ENCODE measurements at regions not wholly inside any gene's neighbourhood (a gene's known extent, or its start where the extent isn't known, plus 50 kb on each side); places are given as distances from the start of the nearest gene placed in this dataset.

GRCh38 chr13:97057176-97057575 lies 62.9 kb upstream of the OXGR1 start:
- DNase-seq (ENCODE audit: low spot score): no peak

GRCh38 chr13:97058391-97058790 lies 64.1 kb upstream of the OXGR1 start:
- DNase-seq (ENCODE audit: low spot score): no peak

- DNase-seq (ENCODE audit: low spot score): no peak
These were observed 64.7 kb upstream of the OXGR1 start for GRCh38 chr13:97058926-97059325.

- DNase-seq (ENCODE audit: low spot score): no peak
These were observed 73.0 kb upstream of the OXGR1 start for GRCh38 chr13:97067017-97067895.

- DNase-seq (ENCODE audit: low spot score): no peak
These were observed 73.9 kb upstream of the OXGR1 start for GRCh38 chr13:97068151-97068550.

- DNase-seq (ENCODE audit: low spot score): no peak
These were observed 75.0 kb upstream of the OXGR1 start for GRCh38 chr13:97069050-97069815.

GRCh38 chr13:97072297-97072696 lies 78.0 kb upstream of the OXGR1 start:
- no peak for DNase-seq (ENCODE audit: low spot score)

GRCh38 chr13:97074618-97075017 lies 80.3 kb upstream of the OXGR1 start:
- no peak for DNase-seq (ENCODE audit: low spot score)

- DNase-seq (ENCODE audit: low spot score): no peak
These were observed 82.6 kb upstream of the OXGR1 start for GRCh38 chr13:97076898-97077297.

- DNase-seq (ENCODE audit: low spot score): no peak
These were observed 83.1 kb upstream of the OXGR1 start for GRCh38 chr13:97077341-97077740.

- no peak for DNase-seq (ENCODE audit: low spot score)
These were observed 85.5 kb upstream of the OXGR1 start for GRCh38 chr13:97079726-97080125.

- no peak for DNase-seq (ENCODE audit: low spot score)
These were observed 88.4 kb upstream of the OXGR1 start for GRCh38 chr13:97082461-97083207.

- DNase-seq (ENCODE audit: low spot score): no peak
These were observed 96.9 kb upstream of the OXGR1 start for GRCh38 chr13:97091196-97091595.

GRCh38 chr13:97100821-97101220 lies 106.5 kb upstream of the OXGR1 start:
- no peak for DNase-seq (ENCODE audit: low spot score)

- DNase-seq (ENCODE audit: low spot score): no peak
These were observed 107.8 kb upstream of the OXGR1 start for GRCh38 chr13:97101912-97102708.

GRCh38 chr13:97106323-97106722 lies 112.0 kb upstream of the OXGR1 start:
- DNase-seq (ENCODE audit: low spot score): no peak

- no peak for DNase-seq (ENCODE audit: low spot score)
These were observed 113.7 kb upstream of the OXGR1 start for GRCh38 chr13:97107815-97108529.

- DNase-seq (ENCODE audit: low spot score): no peak
These were observed 113.6 kb upstream of the MBNL2 start for GRCh38 chr13:97108530-97108900.

GRCh38 chr13:97109256-97109655 lies 112.9 kb upstream of the MBNL2 start:
- no peak for DNase-seq (ENCODE audit: low spot score)

GRCh38 chr13:97109841-97110492 lies 112.2 kb upstream of the MBNL2 start:
- peak; percentile 76 for DNase-seq (ENCODE audit: low spot score)

GRCh38 chr13:97110936-97111335 lies 111.2 kb upstream of the MBNL2 start:
- DNase-seq (ENCODE audit: low spot score): no peak

All from CD4-positive, alpha-beta T cell treated with Interleukin-6 at 100 ng/mL for 8 hours (primary cell).